Prostate gland (tissue), 2 donors: ENCODE measurements at regions not wholly inside any gene's neighbourhood (a gene's known extent, or its start where the extent isn't known, plus 50 kb on each side); places are given as distances from the start of the nearest gene placed in this dataset.

Source experiments
- POLR2AphosphoS5 ChIP-seq: sonication (generic); formaldehyde crosslinking; IDR thresholded peaks from one replicate; pipeline ENCODE4 v1.6.1; 2017; ENCODE audit warnings: antibody characterized with exemption
- TF ChIP-seq, protein P1 (sequence below), 4 experiments: fragments of 200-600 bp in 2 of 4; fragments of 450-650 bp in 2 of 4; sonication (generic) in 2 of 4; IDR thresholded peaks; 1 replicate in 3 of 4; 2 replicates in 1 of 4; pipeline ENCODE4 v1.5.1; 2016 to 2019; ENCODE audit warnings: antibody characterized with exemption in 4 of 4, mild to moderate bottlenecking in 2 of 4, moderate library complexity in 2 of 4

DNA sequence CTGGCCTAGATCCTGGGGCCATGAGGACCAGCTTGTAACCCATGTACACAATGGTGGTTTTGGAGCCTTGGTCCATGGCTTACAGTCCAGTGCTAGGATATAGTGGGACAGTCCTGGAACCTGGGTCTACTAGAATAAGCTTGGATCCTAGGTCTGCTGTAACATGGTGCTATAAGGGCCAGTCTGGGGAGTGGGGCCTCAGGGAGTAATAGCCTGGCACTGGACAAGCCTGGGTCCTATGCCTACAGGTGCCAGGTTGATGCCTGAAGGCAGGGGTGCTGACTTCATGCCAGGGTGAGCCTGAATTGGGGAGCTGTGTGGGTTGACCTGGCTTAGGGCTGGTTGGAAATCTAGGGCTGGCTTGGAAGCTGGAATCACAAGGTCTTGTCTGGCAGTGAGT lies 756.3 kb upstream of the ADGRL3 start:
- TF ChIP-seq, protein P1, sequence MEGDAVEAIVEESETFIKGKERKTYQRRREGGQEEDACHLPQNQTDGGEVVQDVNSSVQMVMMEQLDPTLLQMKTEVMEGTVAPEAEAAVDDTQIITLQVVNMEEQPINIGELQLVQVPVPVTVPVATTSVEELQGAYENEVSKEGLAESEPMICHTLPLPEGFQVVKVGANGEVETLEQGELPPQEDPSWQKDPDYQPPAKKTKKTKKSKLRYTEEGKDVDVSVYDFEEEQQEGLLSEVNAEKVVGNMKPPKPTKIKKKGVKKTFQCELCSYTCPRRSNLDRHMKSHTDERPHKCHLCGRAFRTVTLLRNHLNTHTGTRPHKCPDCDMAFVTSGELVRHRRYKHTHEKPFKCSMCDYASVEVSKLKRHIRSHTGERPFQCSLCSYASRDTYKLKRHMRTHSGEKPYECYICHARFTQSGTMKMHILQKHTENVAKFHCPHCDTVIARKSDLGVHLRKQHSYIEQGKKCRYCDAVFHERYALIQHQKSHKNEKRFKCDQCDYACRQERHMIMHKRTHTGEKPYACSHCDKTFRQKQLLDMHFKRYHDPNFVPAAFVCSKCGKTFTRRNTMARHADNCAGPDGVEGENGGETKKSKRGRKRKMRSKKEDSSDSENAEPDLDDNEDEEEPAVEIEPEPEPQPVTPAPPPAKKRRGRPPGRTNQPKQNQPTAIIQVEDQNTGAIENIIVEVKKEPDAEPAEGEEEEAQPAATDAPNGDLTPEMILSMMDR (IDR thresholded peaks at IDR 0.05) = no peak
- TF ChIP-seq POLR2AphosphoS5 = no peak
